ENCODE measurements at regions not wholly inside any gene's neighbourhood (a gene's known extent, or its start where the extent isn't known, plus 50 kb on each side); places are given as distances from the start of the nearest gene placed in this dataset.

- 0 out of 2 replicates have a peak, but pooled peaks have one; percentile 8 for TF ChIP-seq CTCF (IDR thresholded peaks at IDR 0.05)
- no peak for TF ChIP-seq ZFX (IDR thresholded peaks at IDR 0.05; ENCODE audit: borderline replicate concordance)
Measured at GRCh38 chr12:124368421-124369032, 73.6 kb downstream of the RFLNA start.
